HUDEP-2 (cell line): ENCODE measurements at regions not wholly inside any gene's neighbourhood (a gene's known extent, or its start where the extent isn't known, plus 50 kb on each side); places are given as distances from the start of the nearest gene placed in this dataset.

ENCODE experiments used
- DNase-seq, 76 experiments: peaks; one replicate each; lab custom pipeline; 2025; ENCODE audit not compliant: unreplicated experiment in 76 of 76; lab: John Stamatoyannopoulos, UW

GRCh38 chr2:16214861-16215260 lies 274.5 kb downstream of the MYCN start:
- DNase-seq = no peak

GRCh38 chr2:16214391-16214790 lies 274.0 kb downstream of the MYCN start:
- no peak for DNase-seq

- DNase-seq = no peak
These were observed 272.0 kb downstream of the MYCN start for GRCh38 chr2:16212321-16212720.

- no peak for DNase-seq
These were observed 271.0 kb downstream of the MYCN start for GRCh38 chr2:16211341-16211740.

GRCh38 chr2:16210841-16211240 lies 270.5 kb downstream of the MYCN start:
- no peak for DNase-seq

- DNase-seq = no peak
These were observed 269.4 kb downstream of the MYCN start for GRCh38 chr2:16209799-16210198.

GRCh38 chr2:16208921-16209320 lies 268.6 kb downstream of the MYCN start:
- no peak for DNase-seq

GRCh38 chr2:16208241-16208797 lies 268.0 kb downstream of the MYCN start:
- DNase-seq = no peak

GRCh38 chr2:16207611-16208010 lies 267.3 kb downstream of the MYCN start:
- no peak for DNase-seq

GRCh38 chr2:16207151-16207550 lies 266.8 kb downstream of the MYCN start:
- no peak for DNase-seq

- no peak for DNase-seq
These were observed 266.0 kb downstream of the MYCN start for GRCh38 chr2:16206191-16206944.

GRCh38 chr2:16205631-16206030 lies 265.3 kb downstream of the MYCN start:
- no peak for DNase-seq

- no peak for DNase-seq
These were observed 264.7 kb downstream of the MYCN start for GRCh38 chr2:16204886-16205620.

- no peak for DNase-seq
These were observed 263.9 kb downstream of the MYCN start for GRCh38 chr2:16204251-16204650.

GRCh38 chr2:16203691-16204090 lies 263.3 kb downstream of the MYCN start:
- no peak for DNase-seq

GRCh38 chr2:16203069-16203468 lies 262.7 kb downstream of the MYCN start:
- no peak for DNase-seq

- no peak for DNase-seq
These were observed 262.1 kb downstream of the MYCN start for GRCh38 chr2:16202266-16203020.

GRCh38 chr2:16201848-16202247 lies 261.5 kb downstream of the MYCN start:
- no peak for DNase-seq

- no peak for DNase-seq
These were observed 260.3 kb downstream of the MYCN start for GRCh38 chr2:16200554-16201193.

- no peak for DNase-seq
These were observed 259.7 kb downstream of the MYCN start for GRCh38 chr2:16199882-16200553.
